Epithelial cell of esophagus (primary cell): ENCODE measurements at regions not wholly inside any gene's neighbourhood (a gene's known extent, or its start where the extent isn't known, plus 50 kb on each side); places are given as distances from the start of the nearest gene placed in this dataset.

Experiments used
- DNase-seq: peaks from one replicate; pipeline ENCODE4 v3.0.0; 2010; ENCODE audit warnings: low read depth
- H3K4me3 ChIP-seq: 2 replicates; pipeline ENCODE4 v1.5.1; 2011; ENCODE audit warnings: mild to moderate bottlenecking, low read length, control low read depth
- CTCF ChIP-seq: IDR thresholded peaks from 2 replicates; pipeline ENCODE4 v1.5.1; 2011; ENCODE audit warnings: low read depth, mild to moderate bottlenecking, low read length, control low read depth, inconsistent platforms; ENCODE audit not compliant: insufficient read depth; ENCODE audit errors: missing control alignments

GRCh38 chr2:122486705-122487415 lies 731.4 kb downstream of the TSN start:
- DNase-seq = no peak
- H3K4me3 ChIP-seq = no peak overlapping the region
- no peak for TF ChIP-seq CTCF

DNA sequence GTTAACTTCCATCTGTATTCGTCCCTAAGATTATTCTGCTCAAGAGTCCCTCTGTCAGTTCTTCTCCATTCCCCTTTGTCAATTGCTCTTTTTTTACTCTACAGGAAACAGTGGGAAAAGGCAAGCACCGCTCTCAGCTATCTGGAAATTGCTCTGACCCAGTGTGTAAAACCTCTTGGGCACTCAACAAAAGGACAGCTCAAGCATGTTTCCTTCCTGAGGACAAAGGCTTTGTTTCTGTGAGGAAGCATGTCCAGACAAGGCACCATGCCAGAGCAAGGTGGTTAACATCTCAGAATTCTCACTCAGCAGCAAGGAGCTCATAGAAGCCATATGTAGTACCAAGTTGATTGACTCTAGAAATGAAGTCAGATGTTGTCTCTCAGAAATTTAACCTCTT lies 735.6 kb downstream of the TSN start:
- no peak overlapping the region for H3K4me3 ChIP-seq
- DNase-seq = peak; percentile 45
- no peak for TF ChIP-seq CTCF

GRCh38 chr2:122500316-122501105 lies 745.1 kb downstream of the TSN start:
- DNase-seq = no peak
- no peak overlapping the region for H3K4me3 ChIP-seq
- no peak for TF ChIP-seq CTCF

DNA sequence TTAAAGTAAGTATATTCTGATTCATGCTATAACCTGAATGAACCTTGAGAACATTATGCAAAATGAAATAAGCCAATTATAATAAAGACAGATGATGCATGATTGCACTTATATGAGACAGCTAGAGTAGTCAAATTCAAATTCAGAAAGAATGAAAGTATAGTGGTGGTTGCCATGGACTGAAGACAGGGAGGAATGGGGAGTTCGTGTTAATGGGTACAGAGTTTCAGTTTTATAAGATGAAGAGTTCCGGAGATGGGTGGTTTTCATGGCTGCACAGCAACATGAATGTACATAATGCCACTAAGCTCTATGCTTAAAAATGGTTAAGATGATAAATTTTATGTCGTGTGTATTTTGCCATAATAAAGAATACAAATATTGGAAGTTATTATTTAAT lies 751.2 kb downstream of the TSN start:
- TF ChIP-seq CTCF = no peak
- DNase-seq = no peak
- no peak overlapping the region for H3K4me3 ChIP-seq

DNA sequence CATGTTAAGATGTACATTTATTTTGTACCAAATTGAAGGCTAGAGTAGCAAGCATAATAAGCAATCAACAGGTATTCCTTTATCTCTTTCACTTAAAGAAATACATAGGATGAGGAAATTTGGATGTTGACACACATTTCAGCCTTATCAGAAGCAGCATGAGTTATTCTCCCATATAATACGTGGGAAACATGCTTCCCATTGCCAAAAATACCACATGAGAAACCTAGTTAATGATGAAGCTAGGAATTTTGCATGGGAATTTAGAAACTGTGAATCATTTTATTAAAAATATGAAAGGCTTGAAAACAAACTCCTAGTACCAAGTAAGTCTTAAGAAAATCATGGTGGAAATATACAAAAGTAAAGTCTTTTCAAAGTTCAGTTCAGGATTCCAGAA lies 751.8 kb downstream of the TSN start:
- TF ChIP-seq CTCF = no peak
- H3K4me3 ChIP-seq = no peak overlapping the region
- DNase-seq = no peak

DNA sequence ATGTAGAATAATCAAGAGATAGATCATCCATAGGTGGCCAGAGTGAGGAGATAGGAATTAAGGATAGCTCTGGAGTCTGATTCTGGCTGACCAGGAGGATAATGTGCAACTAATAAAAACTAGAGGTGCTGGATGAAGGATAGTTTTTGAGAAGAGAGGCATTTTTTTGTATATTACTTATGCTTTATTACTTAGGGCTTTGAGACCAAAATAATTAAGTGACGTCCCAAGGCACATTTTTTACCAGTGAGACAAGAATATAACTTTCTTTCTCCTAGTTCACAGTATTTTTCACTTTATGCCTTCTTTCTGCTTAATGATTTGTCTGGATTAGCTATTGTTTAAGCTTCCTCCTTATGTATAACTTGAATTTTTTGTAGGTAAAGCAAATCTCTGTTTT lies 756.6 kb downstream of the TSN start:
- DNase-seq = no peak
- H3K4me3 ChIP-seq = no peak overlapping the region
- no peak for TF ChIP-seq CTCF
